NCI-H2227 (cell line): ENCODE measurements at regions not wholly inside any gene's neighbourhood (a gene's known extent, or its start where the extent isn't known, plus 50 kb on each side); places are given as distances from the start of the nearest gene placed in this dataset.

Source experiments
- DNase-seq: peaks from one replicate; lab custom pipeline; 2025; ENCODE audit not compliant: unreplicated experiment; lab: John Stamatoyannopoulos, UW

DNA sequence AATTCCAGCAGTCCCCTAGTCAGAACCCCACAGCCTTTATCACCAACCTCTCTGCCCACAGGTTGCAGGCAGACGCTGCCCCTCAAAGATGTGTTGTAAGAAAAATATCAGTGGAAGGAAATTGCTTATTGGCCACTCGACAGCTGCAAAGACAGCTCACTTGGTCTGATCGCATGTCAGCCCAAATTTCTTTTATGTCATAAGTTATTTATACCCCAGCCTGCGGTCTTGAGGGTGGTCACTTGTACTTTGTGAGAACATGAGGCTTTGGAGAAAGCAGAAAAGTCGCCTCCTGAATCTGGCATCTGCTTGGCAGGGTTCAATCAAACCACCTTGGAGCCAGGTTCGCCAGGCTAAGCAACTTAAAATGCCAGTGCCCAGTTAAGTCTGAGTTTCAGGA is 236.5 kb upstream of the CDH4 start:
- DNase-seq: no peak

GRCh38 chr20:61019322-61019721 is 232.7 kb upstream of the CDH4 start:
- no peak for DNase-seq

GRCh38 chr20:61023612-61024011 is 228.4 kb upstream of the CDH4 start:
- DNase-seq: no peak

GRCh38 chr20:61024390-61024789 is 227.7 kb upstream of the CDH4 start:
- DNase-seq: no peak

DNA sequence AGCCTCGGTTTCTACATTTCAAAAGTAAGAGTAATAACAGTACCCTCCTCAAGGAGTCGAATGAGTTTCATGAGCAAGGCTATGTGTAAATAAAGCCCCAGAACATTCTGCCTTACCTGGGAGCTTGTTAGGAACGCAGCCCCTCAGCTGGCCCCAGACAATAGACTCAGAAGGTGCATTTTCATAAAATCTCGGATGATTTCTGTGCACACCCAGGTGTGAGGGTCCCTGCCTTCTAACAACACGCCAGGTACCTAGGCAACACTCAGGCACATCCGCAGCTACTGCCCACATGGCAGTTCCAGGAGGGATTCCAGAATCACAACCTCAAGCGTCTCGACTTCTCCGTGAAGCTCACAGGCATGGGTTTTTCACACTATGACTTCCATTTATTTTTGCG is 226.5 kb upstream of the CDH4 start:
- DNase-seq: no peak

GRCh38 chr20:61026173-61026572 is 225.9 kb upstream of the CDH4 start:
- DNase-seq: no peak

- no peak for DNase-seq
Measured at GRCh38 chr20:61026731-61027130, 225.3 kb upstream of the CDH4 start.

- DNase-seq: no peak
Measured at GRCh38 chr20:61027218-61027617, 224.8 kb upstream of the CDH4 start.

DNA sequence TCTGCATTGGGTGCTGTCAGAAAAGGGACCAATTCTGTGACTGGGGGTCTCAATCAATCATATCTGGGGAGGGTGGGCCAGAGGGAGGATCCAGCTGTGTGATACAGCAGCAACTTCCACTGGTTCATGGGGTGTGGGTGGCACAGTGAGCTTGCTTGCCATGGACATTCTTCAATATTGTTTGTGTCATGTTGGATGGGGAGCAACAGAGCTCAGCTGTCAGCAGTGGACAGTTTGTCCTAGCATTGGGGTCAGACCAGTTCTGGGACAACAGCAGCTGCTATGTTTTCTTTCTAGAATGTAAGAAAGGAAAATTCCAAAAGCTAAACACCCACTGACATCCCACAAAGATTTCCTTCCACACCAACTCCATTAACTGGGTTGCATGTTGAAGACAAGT is 221.9 kb upstream of the CDH4 start:
- DNase-seq: no peak

- no peak for DNase-seq
Measured at GRCh38 chr20:61031101-61031830, 220.8 kb upstream of the CDH4 start.

DNA sequence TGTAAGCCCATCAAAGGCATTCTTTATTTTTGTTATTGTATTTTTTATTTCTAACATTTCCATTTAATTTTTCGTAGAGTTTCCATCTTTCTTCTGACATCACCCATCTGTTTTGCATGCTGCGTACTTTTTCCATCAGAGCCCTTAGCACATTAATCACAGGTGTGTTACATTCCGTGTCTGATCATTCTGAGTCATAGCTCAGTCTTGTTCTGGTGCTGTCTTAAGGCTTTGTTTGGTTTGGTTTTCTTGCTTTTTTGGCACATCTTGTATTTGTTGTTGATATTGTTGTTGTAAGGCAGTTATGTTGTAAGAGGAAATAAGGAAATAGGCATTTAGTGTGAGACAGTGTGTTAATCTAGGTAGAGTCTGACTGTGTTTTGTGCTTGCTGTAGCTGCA is 214.6 kb upstream of the CDH4 start:
- DNase-seq: no peak

DNA sequence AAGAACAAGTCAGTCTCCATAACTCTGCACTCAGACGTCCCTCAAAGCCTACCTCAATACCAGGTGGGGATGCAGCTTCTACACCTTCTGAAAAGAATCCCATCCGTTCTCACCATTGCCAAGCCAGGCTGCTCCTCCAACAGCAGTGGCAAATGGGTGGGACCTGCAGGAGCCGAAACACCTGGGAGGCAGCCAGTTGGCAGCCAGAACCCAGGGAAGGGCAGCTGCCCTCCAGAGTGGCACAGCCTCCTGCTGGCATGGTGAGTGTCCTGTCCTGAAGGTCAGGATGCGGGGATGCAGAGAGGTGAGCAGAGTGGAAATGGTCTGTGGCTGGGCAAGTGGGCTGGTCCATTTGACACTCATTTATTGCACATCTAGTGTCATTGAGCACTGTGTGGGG is 210.6 kb upstream of the CDH4 start:
- DNase-seq: no peak

DNA sequence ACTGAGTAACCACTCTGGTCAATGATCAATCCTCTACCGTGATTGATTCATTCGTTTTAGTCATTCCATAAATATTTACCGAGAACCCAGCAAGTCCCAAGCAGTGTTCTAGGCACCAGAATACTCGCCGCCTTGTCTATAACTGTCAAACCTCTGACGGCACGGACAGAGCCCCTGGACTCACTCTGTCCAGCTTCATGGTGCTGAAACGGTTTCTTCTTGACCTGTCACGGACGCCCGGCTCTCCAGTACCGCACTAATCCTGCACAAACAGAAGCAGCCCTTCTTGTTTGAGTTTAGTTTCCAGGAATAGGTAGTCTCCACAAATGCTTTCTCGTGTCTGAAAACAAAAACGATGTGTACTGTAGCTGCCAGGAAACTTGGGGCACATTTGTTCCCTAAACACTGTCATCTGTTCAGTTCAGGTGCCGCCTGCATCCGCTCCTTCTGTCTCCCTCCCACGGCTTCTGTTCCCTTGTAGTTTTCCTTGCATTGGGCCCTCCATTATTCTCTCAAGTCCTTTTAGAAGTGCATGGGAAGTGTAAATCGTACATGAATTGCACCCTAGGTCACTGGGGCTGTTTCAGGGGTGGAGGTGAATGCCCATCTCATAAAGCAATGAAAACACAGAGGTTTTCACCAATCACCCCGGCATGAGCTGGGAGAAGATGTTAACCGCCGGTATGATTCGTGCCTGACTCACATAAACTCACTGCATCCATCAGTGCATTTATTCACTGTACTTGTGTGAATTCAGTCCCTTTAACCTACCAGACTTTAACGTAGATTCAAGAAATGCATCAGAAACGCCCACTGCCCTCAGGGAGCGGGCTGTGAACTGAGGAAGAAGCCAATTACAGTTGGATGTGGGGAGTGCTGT is 209.3 kb upstream of the CDH4 start:
- DNase-seq: no peak

DNA sequence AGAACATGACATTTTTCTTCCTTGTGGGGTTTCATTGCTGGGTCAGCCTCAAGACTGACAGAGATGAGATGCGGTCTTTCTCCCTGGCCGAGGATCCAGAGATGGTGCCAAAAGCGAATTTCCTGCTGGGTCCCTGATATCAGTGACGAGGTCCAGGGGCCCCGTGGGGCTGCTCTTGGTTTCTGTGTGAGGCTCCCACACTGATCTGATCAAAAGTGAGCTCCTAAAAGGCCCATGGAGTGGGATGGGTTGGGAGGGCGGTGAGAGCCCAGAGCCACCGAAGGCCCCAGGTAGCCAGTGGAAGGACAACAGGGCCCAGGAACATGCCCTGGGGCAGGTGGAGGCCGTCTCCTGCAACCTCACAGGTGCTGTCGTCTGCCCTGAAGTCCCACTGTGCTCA is 208.4 kb upstream of the CDH4 start:
- no peak for DNase-seq

DNA sequence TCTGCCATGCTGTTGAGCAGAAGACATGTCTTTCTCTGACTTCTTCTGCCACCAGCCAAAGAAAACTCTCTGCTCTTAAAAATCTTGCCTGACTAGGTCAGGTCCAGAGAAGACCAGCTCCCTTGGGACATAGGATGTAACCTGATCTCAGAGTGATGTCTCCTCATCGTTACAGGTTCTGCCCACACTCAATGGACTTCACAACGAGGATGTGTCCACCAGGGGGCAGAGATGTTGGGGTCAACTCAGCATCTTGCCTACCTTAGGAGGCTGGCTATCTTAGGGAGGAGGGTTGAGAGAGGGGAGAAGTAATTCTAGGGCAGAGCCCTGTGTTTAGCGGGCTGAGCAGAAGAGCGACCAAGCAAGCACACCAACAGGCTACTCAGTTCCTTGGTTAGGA is 207.6 kb upstream of the CDH4 start:
- no peak for DNase-seq

DNA sequence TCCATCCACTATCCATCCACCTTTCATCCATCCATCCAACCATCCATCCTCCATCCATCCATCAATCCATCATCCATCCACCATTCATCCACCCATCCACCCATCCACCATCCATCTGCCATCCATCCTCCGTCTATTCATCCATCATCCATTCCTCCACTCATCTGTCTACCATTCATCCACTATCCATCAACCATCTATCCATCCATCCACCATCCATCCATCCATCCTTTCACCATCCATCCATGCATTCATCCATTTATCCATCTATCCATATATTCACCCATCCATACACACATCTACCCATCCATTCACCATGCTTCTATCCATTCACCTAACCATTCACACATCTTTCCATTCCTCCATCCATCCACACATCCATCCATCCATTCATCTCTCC is 207.0 kb upstream of the CDH4 start:
- DNase-seq: no peak

GRCh38 chr20:61045876-61046585 is 206.0 kb upstream of the CDH4 start:
- peak; percentile 4 for DNase-seq

GRCh38 chr20:61046721-61047351 is 205.2 kb upstream of the CDH4 start:
- no peak for DNase-seq

DNA sequence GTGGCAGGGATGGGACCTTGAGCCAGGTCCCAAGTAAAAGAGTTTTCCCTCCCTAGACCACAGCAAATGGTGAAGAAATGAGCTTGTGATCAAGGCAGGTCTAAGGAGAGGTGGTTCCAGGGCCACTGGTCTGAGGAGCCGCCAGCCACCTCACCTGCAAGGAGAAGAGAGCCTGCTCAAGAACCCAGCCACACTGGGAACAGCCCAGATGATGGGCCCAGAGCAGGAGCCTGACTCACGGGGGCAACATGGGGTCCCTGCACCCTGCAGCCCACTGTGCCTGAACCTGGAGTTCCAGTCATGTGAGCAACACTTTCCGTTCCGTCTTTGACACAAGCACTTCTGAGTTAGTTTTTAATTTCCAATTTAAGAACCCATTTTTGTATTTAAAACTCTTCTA is 204.5 kb upstream of the CDH4 start:
- DNase-seq: no peak

- no peak for DNase-seq
Measured at GRCh38 chr20:61048302-61048701, 203.8 kb upstream of the CDH4 start.

DNA sequence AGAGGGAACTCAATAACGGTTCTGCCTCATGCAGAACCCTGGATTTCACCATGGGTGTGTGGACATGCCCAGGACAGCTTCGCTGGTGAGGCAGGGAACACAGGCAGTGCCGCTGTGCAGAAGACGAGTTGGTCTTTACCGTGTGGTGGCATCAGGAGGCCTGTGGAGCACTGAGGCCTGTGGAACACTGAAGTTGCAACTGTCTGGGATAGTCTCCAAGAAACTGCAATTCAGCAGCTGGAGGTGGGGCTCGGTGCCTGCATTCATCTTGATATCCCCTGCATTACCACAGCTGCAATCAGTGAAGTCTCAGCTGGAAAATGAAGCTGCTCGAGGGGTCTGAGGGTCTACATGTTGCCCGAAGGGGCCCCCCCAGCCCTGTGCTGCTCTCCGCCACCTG is 202.4 kb upstream of the CDH4 start:
- no peak for DNase-seq
